Liver (tissue), 8 donors: ENCODE measurements at regions not wholly inside any gene's neighbourhood (a gene's known extent, or its start where the extent isn't known, plus 50 kb on each side); places are given as distances from the start of the nearest gene placed in this dataset.

Source experiments
- DNase-seq: peaks from one replicate; pipeline ENCODE4 v3.0.0-alpha.2; 2017; ENCODE audit warnings: low spot score
- H3K27ac ChIP-seq, 2 donors: one replicate each; pipeline ENCODE4 v1.7.0; 2013; ENCODE audit warnings: inconsistent platforms in 2 of 2, low read length in 2 of 2, control low read depth in 1 of 2, low read depth in 1 of 2, mild to moderate bottlenecking in 1 of 2
- H3K27me3 ChIP-seq, 4 donors: one replicate each; pipeline versions ENCODE4 v1.6.1 to v1.7.0; 2013; ENCODE audit warnings: low read length in 3 of 4, inconsistent platforms in 1 of 4, mild to moderate bottlenecking in 1 of 4, moderate library complexity in 1 of 4; ENCODE audit not compliant: control insufficient read depth in 4 of 4, insufficient read depth in 4 of 4
- H3K36me3 ChIP-seq, 4 donors: one replicate each; pipeline versions ENCODE4 v1.6.1 to v1.7.0; 2013; ENCODE audit warnings: low read length in 3 of 4, mild to moderate bottlenecking in 3 of 4, low read depth in 1 of 4, moderate library complexity in 1 of 4; ENCODE audit not compliant: control insufficient read depth in 4 of 4, insufficient read depth in 3 of 4
- H3K4me1 ChIP-seq, 4 donors: one replicate each; pipeline versions ENCODE4 v1.6.1 to v1.7.0; 2013; ENCODE audit warnings: low read length in 3 of 4, mild to moderate bottlenecking in 3 of 4, moderate library complexity in 1 of 4; ENCODE audit not compliant: control insufficient read depth in 4 of 4, insufficient read depth in 4 of 4
- H3K4me3 ChIP-seq, 3 donors: one replicate each; pipeline versions ENCODE4 v1.6.1 to v1.7.0; 2013; ENCODE audit warnings: low read length in 3 of 3, control low read depth in 1 of 3, low read depth in 1 of 3, mild to moderate bottlenecking in 1 of 3
- H3K9ac ChIP-seq, 2 donors: one replicate each; pipeline ENCODE4 v1.7.0; 2013; ENCODE audit warnings: low read length in 2 of 2, mild to moderate bottlenecking in 2 of 2, moderate library complexity in 2 of 2, control low read depth in 1 of 2, low read depth in 1 of 2
- H3K9me3 ChIP-seq, 4 donors: one replicate each; pipeline versions ENCODE4 v1.6.1 to v1.7.0; 2013; ENCODE audit warnings: low read length in 3 of 4; ENCODE audit not compliant: control insufficient read depth in 4 of 4
- EGR1 ChIP-seq, 2 donors: IDR thresholded peaks; 2 replicates each; pipeline ENCODE4 v1.6.1; 2016 to 2018; ENCODE audit warnings: antibody characterized with exemption in 2 of 2, low read depth in 2 of 2
- FOXA1 ChIP-seq: IDR thresholded peaks from 2 replicates; pipeline ENCODE4 v1.6.1; 2016; ENCODE audit warnings: antibody characterized with exemption
- FOXA2 ChIP-seq: IDR thresholded peaks from 2 replicates; pipeline ENCODE4 v1.6.1; 2016; ENCODE audit warnings: antibody characterized with exemption
- GABPA ChIP-seq, 2 donors: IDR thresholded peaks in 1 of 2; conservative IDR thresholded peaks in 1 of 2; 2 replicates each; pipeline ENCODE4 v1.6.1; 2016; ENCODE audit warnings: antibody characterized with exemption in 2 of 2, mild to moderate bottlenecking in 1 of 2, moderate library complexity in 1 of 2
- HNF4A ChIP-seq, 2 donors: conservative IDR thresholded peaks; 2 replicates each; pipeline ENCODE4 v1.6.1; 2016; ENCODE audit warnings: antibody characterized with exemption in 2 of 2, mild to moderate bottlenecking in 2 of 2
- HNF4G ChIP-seq: IDR thresholded peaks from 2 replicates; pipeline ENCODE4 v1.6.1; 2016; ENCODE audit warnings: antibody characterized with exemption
- JUND ChIP-seq, 2 donors: IDR thresholded peaks; 2 replicates each; pipeline ENCODE4 v1.6.1; 2016; ENCODE audit warnings: antibody characterized with exemption in 2 of 2
- NR2F2 ChIP-seq: IDR thresholded peaks from 2 replicates; pipeline ENCODE4 v1.6.1; 2016; ENCODE audit warnings: antibody characterized with exemption
- RAD21 ChIP-seq, 2 donors: IDR thresholded peaks; 2 replicates each; pipeline ENCODE4 v1.6.1; 2016; ENCODE audit warnings: antibody characterized with exemption in 2 of 2, mild to moderate bottlenecking in 2 of 2
- RXRA ChIP-seq, 2 donors: IDR thresholded peaks; 2 replicates each; pipeline ENCODE4 v1.6.1; 2017 to 2018; ENCODE audit warnings: antibody characterized with exemption in 2 of 2, mild to moderate bottlenecking in 1 of 2
- TAF1 ChIP-seq: conservative IDR thresholded peaks from 2 replicates; pipeline ENCODE4 v1.6.1; 2016; ENCODE audit warnings: antibody characterized with exemption, mild to moderate bottlenecking
- YY1 ChIP-seq: IDR thresholded peaks from 2 replicates; pipeline ENCODE4 v1.6.1; 2016; ENCODE audit warnings: antibody characterized with exemption, mild to moderate bottlenecking
- WGBS: extraction: QIAGEN DNeasy Blood & Tissue Kit; methylation state at CpG from one replicate; pipeline ENCODE4 v1.1.7; 2013; 5-methylcytosine and 5-hydroxymethylcytosine counted together
- TF ChIP-seq, protein P1 (sequence below): fragments of 150-350 bp; IDR thresholded peaks from 2 replicates; pipeline ENCODE4 v1.5.1; 2017; ENCODE audit warnings: improper control_type of control experiment, low read depth, low read length; ENCODE audit not compliant: missing input control
- TF ChIP-seq, protein P2 (sequence below): IDR thresholded peaks from 2 replicates; pipeline ENCODE4 v1.6.1; 2016; ENCODE audit warnings: antibody characterized with exemption, mild to moderate bottlenecking
- TF ChIP-seq, protein P3 (sequence below): IDR thresholded peaks from 2 replicates; pipeline ENCODE4 v1.6.1; 2016; ENCODE audit warnings: antibody characterized with exemption
- donor health status: healthy.
- donor health status: healthy.
- donor health status: healthy.
- donor health status: healthy.
- donor health status: healthy.

DNA sequence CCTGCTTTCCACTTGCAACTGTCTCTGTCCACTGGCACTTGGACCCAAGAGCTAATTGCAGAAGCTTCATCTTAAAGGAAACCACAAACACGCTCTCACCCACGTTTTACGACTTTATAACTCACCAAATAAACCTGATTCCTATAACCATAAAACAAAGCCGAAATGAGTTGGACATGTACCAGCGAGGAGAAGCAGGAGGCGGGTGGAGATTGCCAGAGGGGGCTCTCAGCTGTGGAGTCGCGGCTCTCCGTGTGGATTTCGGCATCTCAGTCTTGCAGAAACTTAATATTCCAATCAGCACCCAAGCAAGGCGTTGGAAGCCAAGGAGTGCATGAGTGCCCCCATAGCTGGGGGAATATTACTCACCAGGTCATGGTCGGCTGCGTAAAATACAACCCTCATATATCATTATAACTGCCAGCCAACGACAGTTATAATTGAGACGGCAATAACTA, 483.6 kb downstream of the MN1 start:
- H3K27me3 ChIP-seq: peaks cover 0 to 12% (median 0%) of the 10 kb centered on the region in 4 donors
- H3K9me3 ChIP-seq: peaks cover 0 to 8% (median 2%) of the 10 kb centered on the region in 4 donors
- 68% methylated on average over 15 of the region's 15 CpGs for WGBS
- H3K9ac ChIP-seq: no peak overlapping the region
- H3K36me3 ChIP-seq: no peaks in the 10 kb centered on the region
- no peak for TF ChIP-seq FOXA1
- no peak for TF ChIP-seq JUND (IDR thresholded peaks at IDR 0.05)
- TF ChIP-seq EGR1 (IDR thresholded peaks at IDR 0.05; ENCODE audit: low read depth in 2 of 2): no peak
- TF ChIP-seq RXRA (IDR thresholded peaks at IDR 0.05): no peak
- TF ChIP-seq HNF4G: no peak
- TF ChIP-seq GABPA (IDR thresholded peaks at IDR 0.05 in 1 of 2, conservative IDR thresholded peaks at IDR 0.05 in 1 of 2): no peak
- TF ChIP-seq, protein P1, sequence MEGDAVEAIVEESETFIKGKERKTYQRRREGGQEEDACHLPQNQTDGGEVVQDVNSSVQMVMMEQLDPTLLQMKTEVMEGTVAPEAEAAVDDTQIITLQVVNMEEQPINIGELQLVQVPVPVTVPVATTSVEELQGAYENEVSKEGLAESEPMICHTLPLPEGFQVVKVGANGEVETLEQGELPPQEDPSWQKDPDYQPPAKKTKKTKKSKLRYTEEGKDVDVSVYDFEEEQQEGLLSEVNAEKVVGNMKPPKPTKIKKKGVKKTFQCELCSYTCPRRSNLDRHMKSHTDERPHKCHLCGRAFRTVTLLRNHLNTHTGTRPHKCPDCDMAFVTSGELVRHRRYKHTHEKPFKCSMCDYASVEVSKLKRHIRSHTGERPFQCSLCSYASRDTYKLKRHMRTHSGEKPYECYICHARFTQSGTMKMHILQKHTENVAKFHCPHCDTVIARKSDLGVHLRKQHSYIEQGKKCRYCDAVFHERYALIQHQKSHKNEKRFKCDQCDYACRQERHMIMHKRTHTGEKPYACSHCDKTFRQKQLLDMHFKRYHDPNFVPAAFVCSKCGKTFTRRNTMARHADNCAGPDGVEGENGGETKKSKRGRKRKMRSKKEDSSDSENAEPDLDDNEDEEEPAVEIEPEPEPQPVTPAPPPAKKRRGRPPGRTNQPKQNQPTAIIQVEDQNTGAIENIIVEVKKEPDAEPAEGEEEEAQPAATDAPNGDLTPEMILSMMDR: no peak
- no peak for TF ChIP-seq TAF1
- no peak for TF ChIP-seq HNF4A (conservative IDR thresholded peaks at IDR 0.05)
- no peak for TF ChIP-seq RAD21 (IDR thresholded peaks at IDR 0.05)
- no peak overlapping the region for H3K27ac ChIP-seq
- no peaks in the 10 kb centered on the region for H3K4me1 ChIP-seq
- no peak overlapping the region for H3K4me3 ChIP-seq
- no peak for DNase-seq

DNA sequence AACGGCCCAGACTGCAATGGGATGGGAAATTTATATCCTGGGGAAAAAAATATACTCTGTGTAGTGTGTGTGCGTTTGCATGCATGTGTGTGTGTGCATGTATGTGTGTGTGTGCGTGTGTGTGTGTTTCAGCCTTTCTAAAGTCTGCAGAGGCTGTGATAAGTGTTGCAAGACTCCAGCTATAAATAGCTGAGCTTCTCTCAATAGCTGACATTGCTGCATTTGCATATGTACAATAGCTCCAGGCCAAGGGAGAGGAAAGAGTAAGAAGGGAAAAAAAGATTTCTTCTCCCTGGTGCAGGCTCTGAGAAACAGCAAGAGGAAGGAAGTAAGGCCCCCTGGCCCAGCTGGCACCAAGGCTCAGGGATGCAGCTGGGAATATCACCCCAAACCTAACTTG, 483.0 kb downstream of the MN1 start:
- no peak for TF ChIP-seq JUND (IDR thresholded peaks at IDR 0.05)
- no peak for TF ChIP-seq TAF1
- TF ChIP-seq, protein P2, sequence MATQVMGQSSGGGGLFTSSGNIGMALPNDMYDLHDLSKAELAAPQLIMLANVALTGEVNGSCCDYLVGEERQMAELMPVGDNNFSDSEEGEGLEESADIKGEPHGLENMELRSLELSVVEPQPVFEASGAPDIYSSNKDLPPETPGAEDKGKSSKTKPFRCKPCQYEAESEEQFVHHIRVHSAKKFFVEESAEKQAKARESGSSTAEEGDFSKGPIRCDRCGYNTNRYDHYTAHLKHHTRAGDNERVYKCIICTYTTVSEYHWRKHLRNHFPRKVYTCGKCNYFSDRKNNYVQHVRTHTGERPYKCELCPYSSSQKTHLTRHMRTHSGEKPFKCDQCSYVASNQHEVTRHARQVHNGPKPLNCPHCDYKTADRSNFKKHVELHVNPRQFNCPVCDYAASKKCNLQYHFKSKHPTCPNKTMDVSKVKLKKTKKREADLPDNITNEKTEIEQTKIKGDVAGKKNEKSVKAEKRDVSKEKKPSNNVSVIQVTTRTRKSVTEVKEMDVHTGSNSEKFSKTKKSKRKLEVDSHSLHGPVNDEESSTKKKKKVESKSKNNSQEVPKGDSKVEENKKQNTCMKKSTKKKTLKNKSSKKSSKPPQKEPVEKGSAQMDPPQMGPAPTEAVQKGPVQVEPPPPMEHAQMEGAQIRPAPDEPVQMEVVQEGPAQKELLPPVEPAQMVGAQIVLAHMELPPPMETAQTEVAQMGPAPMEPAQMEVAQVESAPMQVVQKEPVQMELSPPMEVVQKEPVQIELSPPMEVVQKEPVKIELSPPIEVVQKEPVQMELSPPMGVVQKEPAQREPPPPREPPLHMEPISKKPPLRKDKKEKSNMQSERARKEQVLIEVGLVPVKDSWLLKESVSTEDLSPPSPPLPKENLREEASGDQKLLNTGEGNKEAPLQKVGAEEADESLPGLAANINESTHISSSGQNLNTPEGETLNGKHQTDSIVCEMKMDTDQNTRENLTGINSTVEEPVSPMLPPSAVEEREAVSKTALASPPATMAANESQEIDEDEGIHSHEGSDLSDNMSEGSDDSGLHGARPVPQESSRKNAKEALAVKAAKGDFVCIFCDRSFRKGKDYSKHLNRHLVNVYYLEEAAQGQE: no peak
- TF ChIP-seq HNF4A (conservative IDR thresholded peaks at IDR 0.05): no peak
- TF ChIP-seq, protein P3, sequence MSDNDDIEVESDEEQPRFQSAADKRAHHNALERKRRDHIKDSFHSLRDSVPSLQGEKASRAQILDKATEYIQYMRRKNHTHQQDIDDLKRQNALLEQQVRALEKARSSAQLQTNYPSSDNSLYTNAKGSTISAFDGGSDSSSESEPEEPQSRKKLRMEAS: no peak
- no peak for TF ChIP-seq NR2F2
- no peak for TF ChIP-seq RXRA (IDR thresholded peaks at IDR 0.05)
- TF ChIP-seq YY1: no peak
- TF ChIP-seq EGR1 (IDR thresholded peaks at IDR 0.05; ENCODE audit: low read depth in 2 of 2): no peak
- no peak for TF ChIP-seq FOXA2
- H3K9me3 ChIP-seq: peaks cover 0 to 8% (median 2%) of the 10 kb centered on the region in 4 donors
- no peak overlapping the region for H3K4me3 ChIP-seq
- 37% methylated on average over 3 of the region's 3 CpGs for WGBS
- no peak overlapping the region for H3K27ac ChIP-seq
- H3K27me3 ChIP-seq: peaks cover 0 to 12% (median 0%) of the 10 kb centered on the region in 4 donors
- H3K4me1 ChIP-seq: no peaks in the 10 kb centered on the region
- no peak for DNase-seq
- H3K9ac ChIP-seq: no peak overlapping the region
- H3K36me3 ChIP-seq: no peaks in the 10 kb centered on the region
